ENCODE measurements at regions not wholly inside any gene's neighbourhood (a gene's known extent, or its start where the extent isn't known, plus 50 kb on each side); places are given as distances from the start of the nearest gene placed in this dataset.
"Not testable (repeated sequence)": the region's sequence is repeated elsewhere in the genome, so short reads cannot be mapped to it uniquely, and the experiment has no call there.

DNA sequence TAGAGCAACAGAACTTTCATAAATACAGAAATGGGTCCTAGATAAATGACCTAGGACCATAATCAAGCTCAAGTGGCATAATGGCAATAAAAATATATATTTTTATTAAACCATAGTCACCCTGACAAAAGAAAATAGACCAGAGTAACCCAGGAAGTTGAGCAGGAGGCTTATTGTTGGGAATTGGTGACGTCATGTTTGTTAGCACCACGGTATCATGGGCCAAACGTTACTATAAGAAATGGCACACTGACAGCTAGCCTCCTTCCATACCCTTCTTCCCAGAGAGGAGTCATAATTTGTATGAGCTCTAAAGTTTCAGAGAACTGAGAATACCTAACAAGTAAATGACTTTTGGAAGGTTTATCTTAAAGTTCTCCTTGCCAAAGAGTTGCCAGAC lies 1698.2 kb downstream of the REEP3 start:
- DNase-seq = no peak

GRCh38 chr10:65231148-65231547 lies 1694.7 kb upstream of the LRRTM3 start:
- no peak for DNase-seq

DNA sequence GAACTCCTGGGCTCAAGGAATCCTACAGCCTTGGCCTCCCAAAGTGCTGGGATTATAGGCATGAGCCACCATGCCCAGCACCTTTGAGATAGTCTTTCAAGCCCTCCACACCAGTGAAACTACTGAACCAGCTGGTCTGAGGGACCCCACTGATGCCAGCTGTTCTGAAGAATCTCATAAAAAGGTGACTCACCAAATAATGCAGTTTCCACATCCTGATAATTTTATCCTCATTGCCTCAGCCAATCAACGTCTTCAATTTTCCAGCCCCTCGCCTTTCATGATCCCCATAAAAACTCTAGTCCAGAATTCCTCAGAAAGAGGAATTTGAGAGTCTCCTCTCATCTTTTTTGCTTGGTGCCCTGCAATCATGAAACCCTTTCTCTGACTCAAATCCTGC lies 1691.6 kb upstream of the LRRTM3 start:
- no peak for DNase-seq

GRCh38 chr10:65235266-65235665 lies 1690.6 kb upstream of the LRRTM3 start:
- DNase-seq = no peak

DNA sequence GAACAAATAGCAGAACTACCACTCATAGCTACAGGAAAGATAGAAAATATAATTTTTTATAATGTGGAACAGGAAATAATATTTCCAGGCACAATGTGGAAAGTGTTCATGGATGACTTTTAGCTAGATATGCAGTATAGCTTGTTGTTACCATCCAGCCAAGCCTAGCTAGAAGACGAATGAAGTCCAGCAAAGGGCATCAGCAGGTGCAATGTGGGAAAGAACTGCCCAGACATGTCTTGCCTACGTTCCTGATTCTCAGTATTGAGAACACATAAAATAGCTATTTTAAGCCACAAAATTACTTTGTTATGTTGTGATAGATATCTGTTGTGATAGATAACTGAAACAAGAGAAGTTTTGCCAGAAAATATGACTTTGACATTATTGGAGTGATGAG lies 1690.0 kb upstream of the LRRTM3 start:
- DNase-seq = no peak

- DNase-seq = no peak
Measured at GRCh38 chr10:65265451-65265954, 1660.3 kb upstream of the LRRTM3 start.

- not testable (repeated sequence) for DNase-seq
Measured at GRCh38 chr10:65269551-65269950, 1656.3 kb upstream of the LRRTM3 start.

DNA sequence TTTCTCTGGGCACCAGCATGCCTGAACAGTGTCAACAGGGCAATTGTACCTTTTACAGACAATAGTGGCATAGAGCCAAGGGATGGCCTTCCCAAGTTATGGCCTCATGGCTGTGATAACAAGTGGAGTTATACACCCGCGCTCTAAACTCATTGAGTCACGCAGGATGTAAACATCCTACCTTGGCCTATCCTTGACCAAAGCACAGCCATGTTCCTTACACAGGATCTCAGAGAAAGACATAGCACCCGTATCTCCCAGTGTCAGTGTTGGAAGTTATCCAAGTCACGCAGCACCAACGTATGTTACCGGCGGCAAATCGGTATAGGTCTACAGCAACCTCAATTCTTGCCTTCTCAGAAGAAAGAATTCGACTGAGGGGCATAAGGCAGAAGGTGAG lies 1654.9 kb upstream of the LRRTM3 start:
- DNase-seq = no peak

DNA sequence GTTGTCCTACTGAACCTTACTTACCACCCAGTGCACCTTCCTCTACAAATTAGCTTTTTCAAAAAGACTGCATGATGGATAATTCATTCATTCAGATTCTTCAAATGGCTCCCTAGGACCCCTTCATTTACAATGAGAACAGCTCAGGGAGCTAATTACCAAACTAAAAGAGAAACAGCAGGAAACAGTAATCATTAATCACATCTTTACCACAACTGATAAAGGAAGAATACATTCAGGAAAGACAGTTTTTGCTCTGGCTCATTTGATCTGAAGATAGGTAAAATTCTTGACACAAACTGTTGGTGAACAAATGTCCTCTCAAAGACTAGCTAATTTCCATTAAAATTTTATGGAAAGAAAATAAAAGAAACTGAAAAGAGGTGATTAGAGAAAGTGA lies 1652.7 kb upstream of the LRRTM3 start:
- DNase-seq = no peak

- DNase-seq = no peak
Measured at GRCh38 chr10:65275296-65275695, 1650.5 kb upstream of the LRRTM3 start.

- DNase-seq = no peak
Measured at GRCh38 chr10:65284495-65285041, 1641.3 kb upstream of the LRRTM3 start.

DNA sequence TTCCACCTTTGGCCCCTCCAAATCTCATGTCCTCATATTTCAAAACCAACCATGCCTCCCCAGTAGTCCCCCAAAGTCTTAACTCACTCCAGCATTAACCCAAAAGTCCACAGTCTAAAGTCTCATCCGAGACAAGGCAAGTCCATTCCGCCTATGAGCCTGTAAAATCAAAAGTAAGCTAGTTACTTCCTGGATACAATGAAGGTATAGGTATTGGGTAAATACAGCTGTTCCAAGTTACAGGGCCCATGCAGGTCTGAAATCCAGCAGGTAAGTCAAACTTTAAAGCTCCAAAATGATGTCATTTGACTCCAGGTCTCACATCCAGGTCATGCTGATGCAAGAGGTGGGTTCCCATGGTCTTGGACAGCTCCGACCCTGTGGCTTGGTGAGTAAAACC lies 1640.1 kb upstream of the LRRTM3 start:
- DNase-seq = not testable (repeated sequence)

DNA sequence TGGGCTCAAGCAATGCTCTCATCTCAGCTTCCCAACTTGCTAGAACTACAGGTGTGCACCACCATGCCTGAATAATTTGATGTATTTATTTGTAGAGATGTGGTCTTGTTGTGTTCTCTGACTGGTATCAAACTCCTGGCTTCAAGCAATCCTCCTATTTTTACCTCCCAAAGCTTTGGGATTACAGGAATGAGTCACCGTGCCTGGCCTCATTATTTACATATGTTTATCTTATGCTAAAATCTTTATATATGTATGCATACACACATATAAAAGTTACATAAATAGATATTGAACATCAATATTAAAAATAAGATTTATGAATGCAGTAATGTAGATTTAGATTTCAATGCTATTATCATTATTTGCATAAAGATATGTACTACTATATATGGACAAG lies 1634.5 kb upstream of the LRRTM3 start:
- no peak for DNase-seq

- no peak for DNase-seq
Measured at GRCh38 chr10:65292551-65292950, 1633.3 kb upstream of the LRRTM3 start.

GRCh38 chr10:65294329-65294728 lies 1631.5 kb upstream of the LRRTM3 start:
- no peak for DNase-seq

- DNase-seq = no peak
Measured at GRCh38 chr10:65301181-65301580, 1624.7 kb upstream of the LRRTM3 start.

DNA sequence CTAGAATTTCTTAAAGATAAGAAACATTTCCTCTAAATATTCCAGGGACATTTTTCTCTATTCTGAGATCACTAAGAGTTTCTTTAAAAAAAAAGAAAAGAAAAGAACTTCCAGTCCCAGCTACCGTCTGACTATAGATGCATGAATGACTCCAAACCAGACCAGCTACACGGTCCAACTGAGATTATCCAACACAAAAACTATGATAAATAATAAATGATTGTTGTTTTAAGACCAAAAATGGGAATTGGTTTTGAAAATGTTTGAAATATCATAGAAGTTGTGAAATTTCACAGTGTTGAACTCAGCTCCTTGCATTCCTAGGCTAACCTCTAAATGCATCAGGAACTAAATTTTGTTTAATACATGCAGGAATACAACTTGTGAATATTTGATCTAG lies 1619.6 kb upstream of the LRRTM3 start:
- no peak for DNase-seq

DNA sequence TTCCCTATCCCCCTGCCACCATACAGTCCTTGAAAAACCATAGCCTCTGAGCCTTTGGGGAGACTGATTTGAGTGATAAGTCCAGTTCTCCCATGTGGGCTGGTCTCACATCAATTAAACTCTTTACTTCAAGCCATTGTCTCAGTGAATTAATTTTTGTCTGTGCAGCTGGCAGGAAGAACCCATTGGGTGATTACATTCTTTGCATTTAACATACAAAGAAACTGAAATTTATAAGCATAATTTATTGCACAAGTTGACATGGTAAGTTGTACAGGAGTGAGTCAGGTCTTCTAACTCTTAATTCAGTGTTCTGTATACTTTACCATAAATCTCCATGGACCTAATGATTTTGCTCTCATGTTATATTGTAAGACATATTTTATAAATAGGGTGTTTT lies 1613.0 kb upstream of the LRRTM3 start:
- DNase-seq = no peak

- no peak for DNase-seq
Measured at GRCh38 chr10:65313406-65313805, 1612.4 kb upstream of the LRRTM3 start.

DNA sequence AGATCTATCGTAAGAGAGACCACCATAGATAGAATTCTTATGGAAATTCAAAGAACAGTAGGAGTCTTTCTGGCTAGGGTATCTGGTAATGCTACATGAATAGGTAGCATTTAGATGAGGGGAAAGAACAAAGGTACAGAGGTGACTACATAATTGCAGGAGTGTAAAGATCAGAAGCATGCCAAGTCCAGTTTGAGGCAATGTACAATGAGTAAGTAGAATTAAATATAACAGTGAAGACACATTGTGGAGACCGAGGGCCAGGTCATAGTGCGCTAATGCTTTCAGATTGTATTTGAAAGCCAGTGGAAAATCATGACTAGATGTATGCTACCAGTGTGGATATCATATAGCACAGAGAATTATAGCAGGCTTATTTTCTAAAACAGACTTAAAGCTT lies 1611.6 kb upstream of the LRRTM3 start:
- DNase-seq = no peak

- no peak for DNase-seq
Measured at GRCh38 chr10:65319493-65319892, 1606.3 kb upstream of the LRRTM3 start.

DNA sequence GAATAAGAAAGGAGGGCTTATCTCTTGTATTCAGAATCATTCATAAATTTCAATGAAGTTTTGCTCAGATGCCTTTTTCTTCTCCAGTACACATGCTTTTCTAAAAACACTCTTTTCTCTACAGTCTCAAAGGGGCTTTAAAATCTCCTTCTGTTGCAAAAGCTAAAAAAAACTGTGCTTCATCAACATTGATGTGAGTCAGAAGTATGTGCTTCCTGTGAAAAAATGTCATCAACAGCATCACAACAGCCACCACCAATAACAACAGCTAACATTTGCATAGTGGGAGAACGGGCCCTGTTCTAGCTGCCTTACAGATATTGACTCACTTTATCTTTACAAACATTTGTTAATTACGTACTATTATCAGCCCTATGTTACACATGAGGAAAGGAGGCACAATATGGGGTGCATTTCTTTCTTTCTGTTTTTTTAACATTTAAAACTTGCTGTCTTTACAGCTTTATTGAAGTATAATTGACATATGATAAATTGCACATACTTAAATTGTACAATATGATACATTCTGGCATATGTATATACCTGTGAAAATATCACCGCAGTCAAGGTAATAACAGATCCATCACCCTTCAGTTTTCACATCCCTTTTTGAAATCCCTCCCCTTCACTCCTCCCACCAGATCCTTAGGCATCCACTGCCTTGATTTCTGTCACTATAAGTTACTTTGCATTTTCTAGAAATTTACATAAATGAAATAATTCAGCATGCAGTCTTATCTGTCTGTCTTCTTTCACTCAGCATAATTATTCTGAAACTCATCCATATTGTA lies 1605.4 kb upstream of the LRRTM3 start:
- DNase-seq = no peak

- no peak for DNase-seq
Measured at GRCh38 chr10:65323802-65324201, 1602.0 kb upstream of the LRRTM3 start.

GRCh38 chr10:65325913-65326312 lies 1599.9 kb upstream of the LRRTM3 start:
- DNase-seq = no peak

- no peak for DNase-seq
Measured at GRCh38 chr10:65328486-65328885, 1597.3 kb upstream of the LRRTM3 start.
